Adrenal gland (tissue), 5 donors: ENCODE measurements at regions not wholly inside any gene's neighbourhood (a gene's known extent, or its start where the extent isn't known, plus 50 kb on each side); places are given as distances from the start of the nearest gene placed in this dataset.

Source experiments
- POLR2A ChIP-seq, 2 donors: fragments of 450-650 bp; IDR thresholded peaks; one replicate each; pipeline ENCODE4 v1.6.1; 2017; ENCODE audit warnings: antibody characterized with exemption in 2 of 2, mild to moderate bottlenecking in 2 of 2, moderate library complexity in 1 of 2
- TF ChIP-seq, protein P1 (sequence below), 6 experiments: fragments of 450-650 bp in 4 of 6; fragments of 200-600 bp in 2 of 6; sonication (generic) in 1 of 6; IDR thresholded peaks; 1 replicate in 5 of 6; 2 replicates in 1 of 6; pipeline versions ENCODE4 v1.5.1 to v1.8.0; 2016 to 2021; ENCODE audit warnings: antibody characterized with exemption in 6 of 6, mild to moderate bottlenecking in 2 of 6, moderate library complexity in 1 of 6
- donor health status: DM: no; HTN: no; CAD: no.

DNA sequence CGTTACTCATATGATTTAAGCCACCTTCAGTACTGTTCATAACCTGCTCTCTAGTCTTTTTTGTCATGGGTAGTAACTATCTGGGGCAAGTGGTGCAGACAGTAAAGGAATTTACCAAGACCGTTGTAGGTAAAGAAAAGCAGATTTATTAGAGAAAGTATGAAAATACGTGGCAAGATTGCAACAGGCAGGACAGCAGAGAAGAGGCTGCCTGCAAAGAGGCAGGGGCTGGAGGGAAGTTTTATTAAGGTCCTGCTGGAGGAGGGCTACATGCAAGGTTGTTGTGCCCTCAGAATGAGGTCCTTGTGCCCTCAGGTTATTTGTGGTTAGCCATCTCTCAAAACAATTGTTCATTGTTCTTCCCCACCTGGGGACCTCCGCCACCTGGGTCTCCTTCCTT is 444.3 kb downstream of the BCKDHB start:
- no peak for TF ChIP-seq POLR2A (IDR thresholded peaks at IDR 0.05)
- TF ChIP-seq, protein P1, sequence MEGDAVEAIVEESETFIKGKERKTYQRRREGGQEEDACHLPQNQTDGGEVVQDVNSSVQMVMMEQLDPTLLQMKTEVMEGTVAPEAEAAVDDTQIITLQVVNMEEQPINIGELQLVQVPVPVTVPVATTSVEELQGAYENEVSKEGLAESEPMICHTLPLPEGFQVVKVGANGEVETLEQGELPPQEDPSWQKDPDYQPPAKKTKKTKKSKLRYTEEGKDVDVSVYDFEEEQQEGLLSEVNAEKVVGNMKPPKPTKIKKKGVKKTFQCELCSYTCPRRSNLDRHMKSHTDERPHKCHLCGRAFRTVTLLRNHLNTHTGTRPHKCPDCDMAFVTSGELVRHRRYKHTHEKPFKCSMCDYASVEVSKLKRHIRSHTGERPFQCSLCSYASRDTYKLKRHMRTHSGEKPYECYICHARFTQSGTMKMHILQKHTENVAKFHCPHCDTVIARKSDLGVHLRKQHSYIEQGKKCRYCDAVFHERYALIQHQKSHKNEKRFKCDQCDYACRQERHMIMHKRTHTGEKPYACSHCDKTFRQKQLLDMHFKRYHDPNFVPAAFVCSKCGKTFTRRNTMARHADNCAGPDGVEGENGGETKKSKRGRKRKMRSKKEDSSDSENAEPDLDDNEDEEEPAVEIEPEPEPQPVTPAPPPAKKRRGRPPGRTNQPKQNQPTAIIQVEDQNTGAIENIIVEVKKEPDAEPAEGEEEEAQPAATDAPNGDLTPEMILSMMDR (IDR thresholded peaks at IDR 0.05) = no peak
